Neural crest cell (in vitro differentiated cells): ENCODE measurements at regions not wholly inside any gene's neighbourhood (a gene's known extent, or its start where the extent isn't known, plus 50 kb on each side); places are given as distances from the start of the nearest gene placed in this dataset.

Source experiments
- DNase-seq: peaks from one replicate; pipeline ENCODE4 v3.0.0; 2021; ENCODE audit warnings: low read depth, mixed read lengths, low spot score
- H3K27ac Mint-ChIP-seq: one replicate; pipeline ENCODE4 v1.8.0; 2021; ENCODE audit warnings: mild to moderate bottlenecking, mixed read lengths; ENCODE audit not compliant: unreplicated experiment
- H3K27me3 Mint-ChIP-seq: 2 replicates; pipeline ENCODE4 v1.8.0; 2021; ENCODE audit warnings: low read depth, mild to moderate bottlenecking, mixed read lengths
- H3K36me3 Mint-ChIP-seq: 2 replicates; pipeline ENCODE4 v1.8.0; 2021; ENCODE audit warnings: low read depth, mild to moderate bottlenecking, mixed read lengths
- H3K4me1 Mint-ChIP-seq: 2 replicates; pipeline ENCODE4 v1.8.0; 2021; ENCODE audit warnings: mixed read lengths
- H3K4me3 Mint-ChIP-seq: one replicate; pipeline ENCODE4 v1.8.0; 2021; ENCODE audit warnings: mild to moderate bottlenecking, mixed read lengths
- H3K9me3 Mint-ChIP-seq: 2 replicates; pipeline ENCODE4 v1.8.0; 2021; ENCODE audit warnings: mixed read lengths
- TF ChIP-seq, protein P1 (sequence below): fragments of 200-600 bp; sonication (generic); conservative IDR thresholded peaks from 2 replicates; pipeline ENCODE4 v1.5.0; 2021; ENCODE audit warnings: antibody characterized with exemption, mild to moderate bottlenecking

DNA sequence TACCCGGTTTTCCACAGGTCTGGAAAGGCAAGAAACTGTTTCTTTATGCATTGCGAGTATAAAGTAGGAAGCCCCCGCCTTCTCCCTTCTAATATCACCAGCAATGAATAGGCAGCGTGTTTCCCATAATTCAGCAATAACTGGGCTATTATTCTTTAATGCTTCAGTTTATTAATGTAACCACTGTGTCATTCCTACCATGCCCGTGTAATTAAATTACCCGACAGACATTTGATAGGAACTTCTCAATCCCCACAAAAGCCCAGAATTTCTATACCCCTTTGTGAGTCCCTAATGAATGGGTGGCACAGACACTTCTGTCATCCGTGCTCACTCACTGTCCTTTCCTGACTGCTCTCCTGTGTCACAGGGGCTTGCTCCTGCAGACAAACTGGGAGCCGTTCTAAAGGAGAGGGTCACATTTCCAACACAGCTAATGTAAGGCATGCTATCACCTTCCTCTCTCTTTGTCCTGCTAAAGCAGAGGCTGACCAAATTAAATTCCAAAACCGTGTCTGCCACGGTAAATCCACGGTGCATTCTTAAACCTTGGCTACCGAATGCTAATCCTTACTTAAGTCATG lies 108.5 kb upstream of the MID1 start:
- H3K4me1 Mint-ChIP-seq: peaks cover 20% of the 10 kb centered on the region
- no peak for DNase-seq
- H3K27ac Mint-ChIP-seq: peak overlapping the region; percentile 20
- TF ChIP-seq, protein P1, sequence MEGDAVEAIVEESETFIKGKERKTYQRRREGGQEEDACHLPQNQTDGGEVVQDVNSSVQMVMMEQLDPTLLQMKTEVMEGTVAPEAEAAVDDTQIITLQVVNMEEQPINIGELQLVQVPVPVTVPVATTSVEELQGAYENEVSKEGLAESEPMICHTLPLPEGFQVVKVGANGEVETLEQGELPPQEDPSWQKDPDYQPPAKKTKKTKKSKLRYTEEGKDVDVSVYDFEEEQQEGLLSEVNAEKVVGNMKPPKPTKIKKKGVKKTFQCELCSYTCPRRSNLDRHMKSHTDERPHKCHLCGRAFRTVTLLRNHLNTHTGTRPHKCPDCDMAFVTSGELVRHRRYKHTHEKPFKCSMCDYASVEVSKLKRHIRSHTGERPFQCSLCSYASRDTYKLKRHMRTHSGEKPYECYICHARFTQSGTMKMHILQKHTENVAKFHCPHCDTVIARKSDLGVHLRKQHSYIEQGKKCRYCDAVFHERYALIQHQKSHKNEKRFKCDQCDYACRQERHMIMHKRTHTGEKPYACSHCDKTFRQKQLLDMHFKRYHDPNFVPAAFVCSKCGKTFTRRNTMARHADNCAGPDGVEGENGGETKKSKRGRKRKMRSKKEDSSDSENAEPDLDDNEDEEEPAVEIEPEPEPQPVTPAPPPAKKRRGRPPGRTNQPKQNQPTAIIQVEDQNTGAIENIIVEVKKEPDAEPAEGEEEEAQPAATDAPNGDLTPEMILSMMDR: no peak
- H3K4me3 Mint-ChIP-seq: peak overlapping the region; percentile 32
- H3K27me3 Mint-ChIP-seq: no peaks in the 10 kb centered on the region
- peaks cover 4% of the 10 kb centered on the region for H3K9me3 Mint-ChIP-seq
- no peaks in the 10 kb centered on the region for H3K36me3 Mint-ChIP-seq

DNA sequence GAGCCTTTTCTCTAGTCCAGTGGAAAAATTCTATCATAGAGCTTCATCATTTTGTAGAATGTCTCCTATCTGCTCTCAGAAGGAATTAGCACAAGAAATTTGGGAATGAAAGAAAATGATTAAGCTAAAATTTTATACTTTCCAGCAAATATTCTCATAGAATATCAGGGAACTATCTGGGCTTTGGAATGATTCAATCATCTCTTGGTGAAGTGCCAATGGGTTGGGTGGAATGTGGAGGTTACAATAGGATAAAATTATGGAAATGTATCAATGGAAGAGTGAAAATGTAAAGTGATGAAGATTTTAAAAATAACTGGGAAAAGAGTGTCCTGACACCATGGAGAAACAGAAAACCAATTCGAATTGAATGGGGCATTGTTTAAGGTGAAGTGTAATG lies 119.0 kb upstream of the MID1 start:
- no peak for DNase-seq
- Mint-ChIP-seq H3K4me3 (no peak overlapping the region), H3K36me3 (no peaks in the 10 kb centered on the region), H3K4me1 (peaks cover 51% of the 10 kb centered on the region), H3K27ac (no peak overlapping the region), H3K27me3 (no peaks in the 10 kb centered on the region), H3K9me3 (no peaks in the 10 kb centered on the region)
- TF ChIP-seq, protein P1: no peak

DNA sequence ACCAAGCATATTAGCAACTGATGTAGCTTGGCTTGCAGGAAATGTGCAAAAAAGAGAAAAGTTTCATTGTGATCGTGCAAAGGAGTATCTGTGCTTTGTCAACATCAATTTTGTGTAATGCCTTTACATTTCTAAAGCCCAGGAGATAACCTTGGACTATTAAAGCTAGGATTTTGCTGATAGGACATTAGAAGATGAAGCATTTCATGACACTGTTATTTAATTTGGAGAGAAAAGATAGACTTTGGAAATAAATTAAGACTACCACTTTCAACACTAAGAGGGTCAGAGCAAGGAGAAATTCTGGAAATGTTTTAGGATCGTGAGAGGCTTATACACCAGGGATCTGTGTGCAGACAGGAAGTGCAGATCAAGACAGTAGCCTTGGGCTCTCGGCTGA lies 120.6 kb upstream of the MID1 start:
- H3K4me3 Mint-ChIP-seq: no peak overlapping the region
- peaks cover 63% of the 10 kb centered on the region for H3K4me1 Mint-ChIP-seq
- TF ChIP-seq, protein P1: no peak
- no peaks in the 10 kb centered on the region for H3K27me3 Mint-ChIP-seq
- no peak for DNase-seq
- H3K27ac Mint-ChIP-seq: peak overlapping the region; percentile 28
- peaks cover 3% of the 10 kb centered on the region for H3K9me3 Mint-ChIP-seq
- peaks cover 5% of the 10 kb centered on the region for H3K36me3 Mint-ChIP-seq

DNA sequence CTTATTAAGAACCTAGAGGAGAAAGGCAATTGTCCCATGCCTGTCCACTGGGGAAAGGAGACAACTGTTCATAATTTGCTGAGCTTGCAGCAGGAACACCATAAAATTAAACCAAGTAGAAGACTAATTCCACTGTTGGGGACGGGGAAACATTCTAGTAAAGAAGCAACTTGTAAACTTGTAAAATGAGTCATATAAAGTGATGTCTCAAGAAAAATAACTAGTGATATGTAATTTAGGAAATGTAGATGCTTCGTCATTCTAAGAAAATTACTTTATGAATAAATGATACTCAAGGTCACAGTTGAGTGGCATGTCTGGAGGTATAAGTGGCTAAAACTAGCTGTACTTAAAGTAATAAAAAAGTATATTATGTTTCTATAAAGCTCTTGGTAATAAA lies 121.2 kb upstream of the MID1 start:
- H3K27me3 Mint-ChIP-seq: no peaks in the 10 kb centered on the region
- peaks cover 3% of the 10 kb centered on the region for H3K9me3 Mint-ChIP-seq
- H3K4me3 Mint-ChIP-seq: no peak overlapping the region
- no peak for DNase-seq
- H3K4me1 Mint-ChIP-seq: peaks cover 63% of the 10 kb centered on the region
- peaks cover 5% of the 10 kb centered on the region for H3K36me3 Mint-ChIP-seq
- peak overlapping the region; percentile 79 for H3K27ac Mint-ChIP-seq
- TF ChIP-seq, protein P1: no peak

DNA sequence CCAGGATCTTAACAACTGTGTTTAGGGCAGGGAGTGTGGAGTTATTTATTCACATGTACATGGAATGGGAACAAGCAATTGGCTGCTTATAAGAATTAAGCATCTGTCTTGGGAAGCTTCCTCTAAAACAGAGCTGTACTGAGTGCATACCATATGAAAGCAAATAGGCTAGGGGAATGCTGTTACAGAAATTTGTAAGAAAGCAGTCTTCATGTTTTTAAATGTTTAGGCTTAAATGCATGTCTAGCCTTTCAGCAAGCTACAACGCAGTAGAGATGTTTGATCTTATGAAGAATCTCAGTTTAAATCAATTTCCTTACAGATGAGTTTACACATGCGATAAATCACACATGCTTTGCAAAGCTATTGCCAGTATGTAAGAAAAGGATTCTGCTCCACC lies 123.1 kb upstream of the MID1 start:
- H3K9me3 Mint-ChIP-seq: peaks cover 3% of the 10 kb centered on the region
- H3K4me1 Mint-ChIP-seq: peaks cover 62% of the 10 kb centered on the region
- H3K27me3 Mint-ChIP-seq: no peaks in the 10 kb centered on the region
- peak overlapping the region; percentile 92 for H3K27ac Mint-ChIP-seq
- TF ChIP-seq, protein P1: no peak
- peaks cover 5% of the 10 kb centered on the region for H3K36me3 Mint-ChIP-seq
- H3K4me3 Mint-ChIP-seq: peak overlapping the region; percentile 42
- no peak for DNase-seq
